Neutrophil (primary cell): ENCODE measurements at regions not wholly inside any gene's neighbourhood (a gene's known extent, or its start where the extent isn't known, plus 50 kb on each side); places are given as distances from the start of the nearest gene placed in this dataset.

Source experiments
- H3K27ac ChIP-seq: fragments of 200-600 bp; sonication (generic); 2 replicates; pipeline ENCODE4 v1.5.1; 2016; ENCODE audit warnings: mild to moderate bottlenecking, moderate library complexity
- H3K27me3 ChIP-seq: fragments of 200-600 bp; sonication (generic); 2 replicates; pipeline ENCODE4 v1.6.0; 2016; ENCODE audit warnings: mild to moderate bottlenecking
- H3K36me3 ChIP-seq: fragments of 200-600 bp; sonication (generic); 2 replicates; pipeline ENCODE4 v1.5.1; 2017
- H3K4me1 ChIP-seq, 2 experiments: fragments of 200-600 bp in 1 of 2; sonication (generic) in 1 of 2; 1 replicate in 1 of 2; 2 replicates in 1 of 2; pipeline versions ENCODE4 v1.5.1 to v1.6.1; 2013 to 2016; ENCODE audit warnings: low read depth in 1 of 2, low read length in 1 of 2, mild to moderate bottlenecking in 1 of 2, moderate library complexity in 1 of 2; ENCODE audit not compliant: control insufficient read depth in 1 of 2, insufficient read depth in 1 of 2
- H3K4me3 ChIP-seq, 2 experiments: fragments of 200-600 bp in 1 of 2; sonication (generic) in 1 of 2; 1 replicate in 1 of 2; 2 replicates in 1 of 2; pipeline ENCODE4 v1.5.1; 2013 to 2016; ENCODE audit warnings: low read depth in 1 of 2, low read length in 1 of 2, mild to moderate bottlenecking in 1 of 2, moderate library complexity in 1 of 2
- H3K9me3 ChIP-seq: fragments of 200-600 bp; sonication (generic); 2 replicates; pipeline ENCODE4 v1.5.1; 2016
- CTCF ChIP-seq: fragments of 200-600 bp; sonication (generic); IDR thresholded peaks from 2 replicates; pipeline ENCODE4 v1.5.1; 2016; ENCODE audit warnings: antibody characterized with exemption

GRCh38 chr3:193862843-193863242 lies 269.8 kb downstream of the OPA1 start:
- Histone ChIP-seq H3K9me3 (no peaks in the 10 kb centered on the region), H3K27ac (no peak overlapping the region), H3K27me3 (no peaks in the 10 kb centered on the region), H3K4me3 (no peak overlapping the region), H3K4me1 (peaks cover 17 to 24% of the 10 kb centered on the region in 2 experiments), H3K36me3 (no peaks in the 10 kb centered on the region)
- no peak for TF ChIP-seq CTCF

- no peak overlapping the region for H3K4me3 ChIP-seq
- H3K4me1 ChIP-seq = peaks cover 21 to 26% of the 10 kb centered on the region in 2 experiments
- no peaks in the 10 kb centered on the region for H3K27me3 ChIP-seq
- H3K36me3 ChIP-seq = no peaks in the 10 kb centered on the region
- H3K27ac ChIP-seq = no peak overlapping the region
- H3K9me3 ChIP-seq = no peaks in the 10 kb centered on the region
- no peak for TF ChIP-seq CTCF
Observed at GRCh38 chr3:193863657-193864357, 270.8 kb downstream of the OPA1 start.

- no peak for TF ChIP-seq CTCF
- peaks cover 9% of the 10 kb centered on the region for H3K27me3 ChIP-seq
- H3K4me1 ChIP-seq = peaks cover 36 to 38% of the 10 kb centered on the region in 2 experiments
- H3K9me3 ChIP-seq = no peaks in the 10 kb centered on the region
- H3K27ac ChIP-seq = no peak overlapping the region
- H3K4me3 ChIP-seq = no peak overlapping the region
- no peaks in the 10 kb centered on the region for H3K36me3 ChIP-seq
Observed at GRCh38 chr3:193865339-193865738, 270.6 kb upstream of the HES1 start.

- peaks cover 9% of the 10 kb centered on the region for H3K27me3 ChIP-seq
- no peaks in the 10 kb centered on the region for H3K9me3 ChIP-seq
- no peaks in the 10 kb centered on the region for H3K36me3 ChIP-seq
- H3K4me3 ChIP-seq = no peak overlapping the region
- TF ChIP-seq CTCF = no peak
- H3K4me1 ChIP-seq = peaks cover 40% of the 10 kb centered on the region in 2 experiments
- no peak overlapping the region for H3K27ac ChIP-seq
Observed at GRCh38 chr3:193865896-193866480, 270.0 kb upstream of the HES1 start.

GRCh38 chr3:193868590-193868989 lies 267.4 kb upstream of the HES1 start:
- H3K4me1 ChIP-seq = peaks cover 44 to 45% of the 10 kb centered on the region in 2 experiments
- TF ChIP-seq CTCF = no peak

More at GRCh38 chr3:193868590-193868989, 267.4 kb upstream of the HES1 start:
- Histone ChIP-seq H3K27ac (no peak overlapping the region), H3K36me3 (no peaks in the 10 kb centered on the region), H3K9me3 (no peaks in the 10 kb centered on the region), H3K4me3 (no peak overlapping the region), H3K27me3 (peaks cover 9% of the 10 kb centered on the region)
